ENCODE measurements at regions not wholly inside any gene's neighbourhood (a gene's known extent, or its start where the extent isn't known, plus 50 kb on each side); places are given as distances from the start of the nearest gene placed in this dataset.
"Not testable (repeated sequence)": the region's sequence is repeated elsewhere in the genome, so short reads cannot be mapped to it uniquely, and the experiment has no call there.

DNA sequence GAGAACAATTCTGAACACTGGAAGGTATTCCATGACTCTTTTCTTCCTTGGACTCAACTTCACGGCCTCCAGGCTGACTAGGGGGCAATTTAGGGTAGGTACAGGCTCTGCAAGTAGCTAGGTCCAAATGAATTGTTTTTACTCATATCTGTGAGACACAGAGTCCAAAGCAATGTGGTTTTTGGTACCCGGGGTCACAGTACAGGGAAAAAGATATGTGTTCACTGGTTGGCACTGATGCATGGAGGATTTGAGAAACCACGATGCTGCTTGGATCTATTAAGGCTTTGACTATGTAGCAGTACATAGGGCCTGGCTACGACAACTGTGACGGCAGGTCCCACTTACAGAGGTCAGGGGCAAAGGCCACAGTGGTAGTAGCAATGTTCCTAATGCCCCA, 200.6 kb downstream of the DUSP10 start:
- peaks cover 41% of the 10 kb centered on the region for H3K27me3 Mint-ChIP-seq (ENCODE audit: low read depth)
- H3K36me3 Mint-ChIP-seq (ENCODE audit: low read depth), result no peaks in the 10 kb centered on the region
- H3K27ac Mint-ChIP-seq, result no peak overlapping the region
- no peak for DNase-seq (ENCODE audit: low spot score)
- peaks cover 1% of the 10 kb centered on the region for H3K4me1 Mint-ChIP-seq (ENCODE audit: low read depth)
- no peaks in the 10 kb centered on the region for H3K9me3 Mint-ChIP-seq
- no peak overlapping the region for H3K4me3 Mint-ChIP-seq

DNA sequence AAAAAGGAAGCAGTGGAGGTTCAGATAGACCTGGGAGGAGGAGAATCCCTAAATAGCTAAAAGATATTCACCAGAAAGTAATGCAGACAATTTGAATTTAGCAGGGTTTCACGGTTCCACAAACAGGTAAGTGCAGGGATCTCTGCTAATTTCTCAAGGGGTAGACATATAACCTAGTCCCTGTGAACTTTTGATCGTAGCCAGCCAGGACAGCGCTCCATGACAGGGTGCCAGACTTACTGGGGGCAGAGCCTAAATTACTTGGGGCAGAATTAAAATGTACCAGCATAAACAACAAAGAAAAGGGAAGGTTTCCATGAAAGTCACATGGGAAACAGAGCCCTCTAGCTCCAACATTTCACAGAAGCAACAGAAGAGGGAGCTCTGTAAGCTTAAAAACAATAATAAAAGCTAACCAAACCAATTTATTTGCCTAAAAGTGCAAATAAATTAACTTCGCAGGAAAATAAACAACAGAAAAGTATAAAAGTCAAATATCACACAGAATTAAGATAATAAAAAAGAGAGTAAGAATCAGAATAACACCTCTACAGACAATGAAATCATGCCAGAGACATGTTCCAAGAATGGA, 198.3 kb downstream of the DUSP10 start:
- H3K27me3 Mint-ChIP-seq (ENCODE audit: low read depth), result peaks cover 25% of the 10 kb centered on the region
- no peak overlapping the region for H3K27ac Mint-ChIP-seq
- H3K4me3 Mint-ChIP-seq, result no peak overlapping the region
- no peak for DNase-seq (ENCODE audit: low spot score)
- H3K9me3 Mint-ChIP-seq, result no peaks in the 10 kb centered on the region
- no peaks in the 10 kb centered on the region for H3K36me3 Mint-ChIP-seq (ENCODE audit: low read depth)
- H3K4me1 Mint-ChIP-seq (ENCODE audit: low read depth), result peaks cover 1% of the 10 kb centered on the region

DNA sequence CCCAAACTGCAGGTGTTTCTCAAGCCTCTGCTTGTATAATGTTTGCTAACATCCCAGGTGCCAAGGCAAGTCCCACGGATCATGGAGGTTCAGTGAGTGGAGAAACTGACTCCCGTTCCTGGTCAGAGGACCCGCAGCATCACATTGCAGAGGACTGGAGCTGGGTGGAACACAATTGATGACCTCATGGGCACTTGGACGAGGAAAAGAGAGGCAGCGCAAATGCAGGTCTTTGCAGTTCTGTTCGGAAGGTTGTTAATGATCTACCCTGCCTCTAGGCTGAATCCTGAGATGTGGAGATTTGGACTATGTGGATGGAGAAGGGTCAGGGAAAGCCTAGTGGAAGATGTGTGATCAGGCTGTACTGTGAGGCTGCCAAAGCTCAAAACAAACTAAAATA, 192.9 kb downstream of the DUSP10 start:
- Mint-ChIP-seq H3K9me3 (no peaks in the 10 kb centered on the region), H3K4me3 (no peak overlapping the region), H3K4me1 (ENCODE audit: low read depth) (no peaks in the 10 kb centered on the region), H3K27me3 (ENCODE audit: low read depth) (peaks cover 8% of the 10 kb centered on the region), H3K36me3 (ENCODE audit: low read depth) (no peaks in the 10 kb centered on the region), H3K27ac (no peak overlapping the region)
- no peak for DNase-seq (ENCODE audit: low spot score)

DNA sequence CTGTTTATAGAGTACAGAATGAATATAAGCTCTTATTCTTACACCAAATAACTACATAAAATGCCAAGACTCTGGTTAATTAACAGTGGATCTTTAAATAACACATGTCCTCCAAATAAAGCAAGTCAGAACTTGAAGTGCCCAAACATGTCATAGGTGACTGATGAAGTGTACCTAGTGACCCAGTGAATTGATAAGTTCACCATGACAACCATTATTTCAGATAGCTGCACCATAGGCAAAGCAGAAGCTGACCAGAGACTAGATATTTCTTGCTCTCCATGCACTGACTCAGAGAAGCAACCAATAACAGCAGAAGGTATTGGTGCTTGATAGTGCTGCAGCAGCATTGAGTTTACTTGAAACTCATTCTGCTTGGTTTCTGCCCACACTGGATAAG, 192.1 kb downstream of the DUSP10 start:
- Mint-ChIP-seq H3K4me1 (ENCODE audit: low read depth) (no peaks in the 10 kb centered on the region), H3K36me3 (ENCODE audit: low read depth) (no peaks in the 10 kb centered on the region), H3K4me3 (no peak overlapping the region), H3K9me3 (no peaks in the 10 kb centered on the region), H3K27me3 (ENCODE audit: low read depth) (peaks cover 6% of the 10 kb centered on the region), H3K27ac (no peak overlapping the region)
- no peak for DNase-seq (ENCODE audit: low spot score)

DNA sequence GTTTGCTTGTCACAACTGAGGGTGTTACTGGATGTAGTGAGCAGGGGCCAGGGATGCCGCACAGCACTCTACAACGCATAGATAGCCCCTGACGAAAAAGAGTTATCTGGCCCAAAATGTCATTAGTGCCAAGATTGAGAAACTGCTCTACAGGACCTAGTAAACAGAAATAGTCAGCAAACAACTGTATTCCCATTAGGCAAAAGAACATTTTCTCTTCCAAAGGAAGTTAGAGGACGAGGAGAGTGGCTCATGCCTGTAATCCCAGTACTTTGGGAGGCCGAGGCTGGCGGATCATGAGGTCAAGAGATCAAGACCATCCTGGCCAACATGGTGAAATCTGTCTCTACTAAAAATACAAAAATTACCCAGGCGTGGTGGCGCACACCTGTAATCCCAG, 189.1 kb downstream of the DUSP10 start:
- H3K27ac Mint-ChIP-seq; H3K27me3 Mint-ChIP-seq (ENCODE audit: low read depth); H3K36me3 Mint-ChIP-seq (ENCODE audit: low read depth): not testable (repeated sequence)

DNA sequence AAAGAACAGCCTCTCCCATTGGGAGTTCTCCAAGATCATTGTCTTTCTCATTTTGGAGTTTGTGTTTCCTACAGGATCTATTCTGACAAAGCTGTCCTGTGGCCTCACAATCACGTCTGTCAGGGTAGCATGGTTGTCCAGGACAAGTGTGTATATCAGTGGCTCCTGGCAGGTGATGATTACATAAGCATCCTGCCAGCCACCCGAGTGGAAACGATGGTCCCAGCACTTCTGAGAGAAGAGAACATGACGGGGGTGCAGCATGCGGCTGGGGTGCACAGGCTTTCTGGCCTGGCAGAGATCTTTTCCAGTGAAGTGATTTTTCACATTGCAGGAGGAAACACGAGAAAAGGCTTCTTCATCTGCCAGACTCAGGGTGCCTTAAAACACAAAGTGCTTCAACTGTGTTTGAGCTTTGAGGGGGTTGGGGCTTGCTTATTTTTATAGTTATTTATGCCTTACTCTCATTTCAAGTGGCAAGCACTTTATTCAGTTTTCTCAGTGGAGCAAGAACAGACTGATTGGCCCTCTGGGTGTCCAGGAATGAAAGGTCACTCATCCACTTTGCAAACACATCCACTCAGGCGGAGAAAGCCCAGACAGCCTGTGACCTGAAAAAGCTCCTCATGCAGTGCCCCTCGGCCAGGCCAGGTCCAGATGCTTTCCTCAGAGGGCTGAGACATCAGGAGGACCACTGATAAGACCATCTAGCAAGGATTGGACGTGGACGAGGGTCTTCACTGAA, 186.0 kb downstream of the DUSP10 start:
- H3K36me3 Mint-ChIP-seq (ENCODE audit: low read depth), result no peaks in the 10 kb centered on the region
- DNase-seq (ENCODE audit: low spot score), result no peak
- no peak overlapping the region for H3K27ac Mint-ChIP-seq

More for the DNA sequence above, 189.1 kb downstream of the DUSP10 start:
- not testable (repeated sequence) for H3K4me1 Mint-ChIP-seq (ENCODE audit: low read depth); H3K4me3 Mint-ChIP-seq; H3K9me3 Mint-ChIP-seq; DNase-seq (ENCODE audit: low spot score)

DNA sequence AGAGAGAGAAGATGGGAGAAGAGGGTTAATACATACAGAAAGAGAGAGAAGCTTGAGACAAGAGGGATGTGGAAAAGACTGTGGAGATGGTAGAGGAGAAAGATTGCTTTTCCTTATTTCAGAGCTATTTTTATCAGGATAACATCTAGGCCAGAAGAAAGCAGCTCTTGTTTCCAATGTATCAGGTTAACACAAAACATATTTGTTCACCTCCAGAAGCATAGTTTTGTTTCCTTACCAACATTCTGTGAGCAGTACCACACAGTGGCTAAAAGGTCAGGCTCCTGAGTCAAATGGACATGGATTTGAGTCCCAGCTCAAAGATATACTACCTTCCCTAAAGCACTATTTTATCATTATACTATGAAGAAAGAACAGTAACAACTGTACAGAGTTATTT, 185.5 kb downstream of the DUSP10 start:
- Mint-ChIP-seq H3K4me1 (ENCODE audit: low read depth) (no peaks in the 10 kb centered on the region), H3K9me3 (no peaks in the 10 kb centered on the region), H3K27ac (no peak overlapping the region), H3K36me3 (ENCODE audit: low read depth) (no peaks in the 10 kb centered on the region), H3K27me3 (ENCODE audit: low read depth) (peaks cover 14% of the 10 kb centered on the region), H3K4me3 (no peak overlapping the region)
- no peak for DNase-seq (ENCODE audit: low spot score)

More for the DNA sequence above, 186.0 kb downstream of the DUSP10 start:
- Mint-ChIP-seq H3K9me3 (no peaks in the 10 kb centered on the region), H3K27me3 (ENCODE audit: low read depth) (peaks cover 11% of the 10 kb centered on the region), H3K4me1 (ENCODE audit: low read depth) (no peaks in the 10 kb centered on the region), H3K4me3 (no peak overlapping the region)

DNA sequence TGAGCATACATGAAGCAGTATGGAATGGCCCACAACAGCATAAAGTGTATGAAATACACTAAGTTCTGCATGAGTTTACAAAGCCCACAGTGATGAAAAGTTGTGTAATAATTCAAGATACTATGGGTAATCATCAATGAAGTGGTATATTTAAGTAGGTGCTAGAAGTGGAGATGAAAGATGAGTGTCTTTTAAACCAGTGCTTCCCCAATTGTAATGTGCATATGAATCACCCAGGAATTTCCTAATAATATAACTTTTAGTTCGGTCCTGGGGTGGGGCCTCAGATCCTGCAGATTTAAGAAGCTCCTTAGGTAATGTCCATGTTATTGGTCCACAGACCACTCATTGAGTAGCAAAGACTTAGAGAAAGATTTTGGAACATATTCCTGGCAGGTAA, 184.9 kb downstream of the DUSP10 start:
- no peaks in the 10 kb centered on the region for H3K4me1 Mint-ChIP-seq (ENCODE audit: low read depth)
- no peaks in the 10 kb centered on the region for H3K36me3 Mint-ChIP-seq (ENCODE audit: low read depth)
- no peak overlapping the region for H3K4me3 Mint-ChIP-seq
- H3K27ac Mint-ChIP-seq, result no peak overlapping the region
- no peaks in the 10 kb centered on the region for H3K9me3 Mint-ChIP-seq
- DNase-seq (ENCODE audit: low spot score), result no peak
- H3K27me3 Mint-ChIP-seq (ENCODE audit: low read depth), result peaks cover 15% of the 10 kb centered on the region

DNA sequence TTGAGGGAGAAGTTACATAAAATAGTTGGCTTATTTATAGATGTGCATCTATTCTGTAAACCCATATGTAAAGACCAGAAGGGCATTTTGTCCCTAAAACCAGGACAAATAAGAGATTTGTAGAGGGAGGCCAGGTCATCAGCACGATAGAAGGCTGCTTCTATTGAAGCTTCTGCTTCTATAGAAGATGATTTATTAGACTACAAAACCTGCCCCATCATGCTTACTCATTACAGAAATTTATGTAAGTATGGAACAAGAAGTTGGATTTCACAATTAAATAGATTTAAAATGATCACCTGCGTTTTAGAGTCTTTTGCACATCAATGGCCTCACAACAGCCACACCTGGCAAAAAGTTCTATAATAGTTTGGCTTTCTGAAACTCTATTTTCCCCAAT, 183.5 kb downstream of the DUSP10 start:
- no peak for DNase-seq (ENCODE audit: low spot score)
- H3K36me3 Mint-ChIP-seq (ENCODE audit: low read depth), result no peaks in the 10 kb centered on the region
- H3K4me1 Mint-ChIP-seq (ENCODE audit: low read depth), result no peaks in the 10 kb centered on the region
- no peaks in the 10 kb centered on the region for H3K9me3 Mint-ChIP-seq
- peaks cover 13% of the 10 kb centered on the region for H3K27me3 Mint-ChIP-seq (ENCODE audit: low read depth)
- H3K4me3 Mint-ChIP-seq, result no peak overlapping the region
- no peak overlapping the region for H3K27ac Mint-ChIP-seq

DNA sequence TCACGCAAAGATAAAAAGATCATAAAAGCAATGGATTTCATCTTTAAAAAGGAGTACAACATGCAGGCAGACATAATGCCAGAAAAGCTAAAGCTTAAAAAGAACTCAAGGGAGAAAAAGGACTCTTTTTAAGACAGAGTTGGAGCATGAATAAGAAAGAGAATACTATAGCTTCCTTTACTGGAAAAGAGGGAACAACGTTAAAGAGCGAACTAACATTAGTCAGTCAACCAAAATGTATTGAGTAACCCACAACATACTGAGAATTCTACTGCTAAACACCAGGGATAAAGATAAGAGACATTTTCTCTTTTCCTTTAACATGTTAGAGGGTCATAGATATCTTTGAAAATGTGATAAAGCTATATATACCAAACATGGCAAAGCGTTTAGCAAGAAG, 182.0 kb downstream of the DUSP10 start:
- Mint-ChIP-seq H3K36me3 (ENCODE audit: low read depth) (no peaks in the 10 kb centered on the region), H3K27me3 (ENCODE audit: low read depth) (peaks cover 16% of the 10 kb centered on the region), H3K4me1 (ENCODE audit: low read depth) (no peaks in the 10 kb centered on the region), H3K27ac (no peak overlapping the region), H3K9me3 (no peaks in the 10 kb centered on the region), H3K4me3 (no peak overlapping the region)
- DNase-seq (ENCODE audit: low spot score), result no peak

DNA sequence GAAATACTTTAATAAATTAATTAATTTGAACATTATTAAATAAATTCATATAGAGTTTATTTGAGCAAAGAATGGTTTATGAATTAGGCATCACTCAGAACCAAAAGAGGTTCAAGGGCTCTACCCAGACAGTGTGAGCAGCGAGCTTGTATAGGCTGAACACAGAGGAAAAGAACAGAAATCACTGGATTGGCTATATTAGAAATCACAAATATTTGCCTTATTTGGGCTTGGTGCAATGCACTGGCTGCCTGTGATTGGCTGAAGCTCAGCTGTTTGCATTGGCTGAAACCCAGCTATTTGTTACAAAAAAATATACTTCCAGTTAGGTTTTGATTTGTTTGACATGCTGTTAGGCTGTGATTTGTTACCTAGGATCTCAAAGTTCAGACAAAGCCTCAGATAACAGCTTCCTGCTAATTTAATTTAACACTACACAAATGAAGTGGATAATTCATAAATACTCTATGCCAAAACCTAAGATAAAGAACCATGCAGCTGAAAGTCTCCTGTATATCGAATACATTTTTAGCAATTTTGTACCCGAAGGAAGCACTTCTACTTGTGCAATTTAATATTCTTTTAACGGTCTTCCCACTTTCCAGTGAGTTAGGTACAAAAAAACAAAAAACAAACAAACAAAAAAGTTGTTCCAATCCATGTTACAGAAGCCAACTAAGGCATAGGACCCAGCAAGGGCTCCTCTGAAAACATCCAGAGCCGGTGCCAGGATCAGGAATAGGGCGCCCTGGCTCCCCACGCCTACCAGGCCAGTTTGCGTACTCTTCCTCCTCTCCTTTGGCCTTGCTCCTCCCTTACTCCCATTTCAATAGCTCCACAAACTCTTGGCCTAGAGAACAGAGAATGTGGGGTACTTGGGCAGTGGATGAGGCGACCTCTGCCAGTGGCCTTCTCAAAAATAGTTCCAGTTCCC, 179.1 kb downstream of the DUSP10 start:
- Mint-ChIP-seq H3K4me3 (no peak overlapping the region), H3K4me1 (ENCODE audit: low read depth) (no peaks in the 10 kb centered on the region), H3K9me3 (no peaks in the 10 kb centered on the region), H3K36me3 (ENCODE audit: low read depth) (no peaks in the 10 kb centered on the region), H3K27me3 (ENCODE audit: low read depth) (peaks cover 23% of the 10 kb centered on the region), H3K27ac (no peak overlapping the region)
- DNase-seq (ENCODE audit: low spot score), result no peak

DNA sequence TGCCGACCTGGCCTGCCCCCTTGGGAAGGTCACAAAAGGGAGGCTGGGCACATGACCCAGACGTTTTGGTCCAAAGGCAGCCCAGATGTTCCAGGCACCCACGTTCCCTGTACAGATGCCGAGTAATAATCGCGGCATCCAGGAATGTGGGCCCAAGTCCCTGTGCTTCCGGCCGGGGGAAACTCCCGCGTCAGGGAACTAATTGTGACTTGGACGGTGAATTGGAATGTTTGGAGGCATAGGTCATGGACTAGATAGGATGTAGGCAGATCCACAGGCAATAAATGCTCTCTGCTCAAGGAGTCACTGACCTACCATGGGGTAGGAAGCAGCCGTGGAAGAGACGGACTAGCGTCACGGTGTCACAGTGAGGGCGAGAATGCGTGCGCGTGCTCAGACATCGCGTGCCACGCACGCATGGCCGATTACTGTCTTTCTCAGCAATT, 178.4 kb downstream of the DUSP10 start:
- Mint-ChIP-seq H3K36me3 (ENCODE audit: low read depth) (no peaks in the 10 kb centered on the region), H3K4me1 (ENCODE audit: low read depth) (no peaks in the 10 kb centered on the region), H3K27ac (no peak overlapping the region), H3K4me3 (no peak overlapping the region), H3K9me3 (no peaks in the 10 kb centered on the region), H3K27me3 (ENCODE audit: low read depth) (peaks cover 23% of the 10 kb centered on the region)
- DNase-seq (ENCODE audit: low spot score), result no peak

DNA sequence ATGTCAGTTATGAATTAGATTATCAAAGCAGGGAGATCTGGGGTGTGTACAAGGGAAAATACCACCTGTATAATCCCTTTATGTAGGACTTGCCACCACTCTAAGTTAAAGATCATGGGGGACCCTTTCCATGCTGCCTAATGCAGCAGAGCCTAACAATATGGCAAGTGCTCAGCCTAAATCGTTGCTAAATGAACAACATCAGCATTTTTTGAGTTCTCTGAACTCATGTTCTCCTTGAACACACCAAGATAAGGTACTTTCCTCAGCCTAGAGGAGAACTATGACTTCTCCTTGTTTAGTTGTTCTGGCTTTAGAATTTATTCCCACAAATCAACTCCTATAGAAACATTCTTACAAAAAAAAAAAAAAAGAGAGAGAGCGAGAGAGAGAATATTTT, 177.0 kb downstream of the DUSP10 start:
- H3K9me3 Mint-ChIP-seq, result no peaks in the 10 kb centered on the region

DNA sequence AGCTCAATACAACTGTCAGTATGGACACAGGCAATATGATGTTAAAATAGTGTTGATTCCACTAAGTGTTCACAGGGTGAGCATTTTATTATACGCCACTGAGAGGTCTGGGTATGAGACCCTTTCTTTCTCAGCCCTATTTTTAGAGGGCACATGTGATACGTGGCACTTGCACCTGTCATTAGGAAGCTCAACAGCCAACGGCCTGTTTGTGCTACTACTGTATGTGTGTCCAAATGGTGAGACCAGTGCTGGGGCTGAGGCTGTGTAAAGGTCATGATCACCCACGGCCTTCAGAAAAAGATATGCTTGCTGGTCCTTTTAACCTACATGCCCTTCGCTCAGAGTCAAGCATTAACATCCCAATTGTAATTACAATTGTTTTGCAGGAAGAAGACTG, 176.2 kb downstream of the DUSP10 start:
- no peaks in the 10 kb centered on the region for H3K36me3 Mint-ChIP-seq (ENCODE audit: low read depth)
- H3K27ac Mint-ChIP-seq, result no peak overlapping the region
- H3K4me1 Mint-ChIP-seq (ENCODE audit: low read depth), result no peaks in the 10 kb centered on the region
- DNase-seq (ENCODE audit: low spot score), result no peak
- no peak overlapping the region for H3K4me3 Mint-ChIP-seq
- no peaks in the 10 kb centered on the region for H3K9me3 Mint-ChIP-seq
- H3K27me3 Mint-ChIP-seq (ENCODE audit: low read depth), result peaks cover 19% of the 10 kb centered on the region

More for the DNA sequence above, 177.0 kb downstream of the DUSP10 start:
- no peaks in the 10 kb centered on the region for H3K36me3 Mint-ChIP-seq (ENCODE audit: low read depth)
- H3K27ac Mint-ChIP-seq, result no peak overlapping the region
- DNase-seq (ENCODE audit: low spot score), result no peak
- H3K4me3 Mint-ChIP-seq, result no peak overlapping the region
- H3K27me3 Mint-ChIP-seq (ENCODE audit: low read depth), result peaks cover 20% of the 10 kb centered on the region
- no peaks in the 10 kb centered on the region for H3K4me1 Mint-ChIP-seq (ENCODE audit: low read depth)
